Naive B cell (primary cell): ENCODE measurements at regions not wholly inside any gene's neighbourhood (a gene's known extent, or its start where the extent isn't known, plus 50 kb on each side); places are given as distances from the start of the nearest gene placed in this dataset.
A peak's percentile ranks its signal among the peaks of the same experiment; 100 is the strongest.

Source experiments
- ATAC-seq, 2 donors: fragments of 150-1000 bp; cut with Tn5 transposase; 2 replicates each; pipeline ENCODE4 v1.10.0; 2021; ENCODE audit warnings: low read depth in 2 of 2, mild to moderate bottlenecking in 2 of 2, moderate library complexity in 2 of 2
- DNase-seq: peaks from one replicate; pipeline ENCODE4 v3.0.0; 2022
- H3K27ac Mint-ChIP-seq, 6 donors: one replicate each; pipeline ENCODE4 v1.8.0; 2020 to 2022; ENCODE audit warnings: mild to moderate bottlenecking in 6 of 6, mixed read lengths in 6 of 6, moderate library complexity in 5 of 6, inconsistent platforms in 2 of 6
- H3K27me3 Mint-ChIP-seq, 3 donors: one replicate each; pipeline ENCODE4 v1.8.0; 2021 to 2022; ENCODE audit warnings: mixed read lengths in 3 of 3, mild to moderate bottlenecking in 1 of 3
- H3K36me3 Mint-ChIP-seq, 2 donors: one replicate each; pipeline ENCODE4 v1.8.0; 2020 to 2022; ENCODE audit warnings: mixed read lengths in 2 of 2, inconsistent platforms in 1 of 2, mild to moderate bottlenecking in 1 of 2
- H3K4me1 Mint-ChIP-seq, 3 donors: one replicate each; pipeline ENCODE4 v1.8.0; 2020 to 2022; ENCODE audit warnings: mixed read lengths in 3 of 3, inconsistent platforms in 1 of 3, mild to moderate bottlenecking in 1 of 3, moderate library complexity in 1 of 3
- H3K4me3 Mint-ChIP-seq, 8 donors: one replicate each; pipeline ENCODE4 v1.8.0; 2020 to 2022; ENCODE audit warnings: mild to moderate bottlenecking in 8 of 8, mixed read lengths in 8 of 8, moderate library complexity in 8 of 8, inconsistent platforms in 2 of 8
- H3K9me3 Mint-ChIP-seq, 7 donors: one replicate each; pipeline ENCODE4 v1.8.0; 2020 to 2022; ENCODE audit warnings: mixed read lengths in 7 of 7, mild to moderate bottlenecking in 5 of 7, inconsistent platforms in 2 of 7, moderate library complexity in 1 of 7

GRCh38 chr11:130790689-130791088 is 125.6 kb downstream of the SNX19 start:
- Mint-ChIP-seq H3K4me1 (no peaks in the 10 kb centered on the region), H3K27me3 (peaks cover 12 to 31% (median 30%) of the 10 kb centered on the region in 3 donors), H3K9me3 (peaks cover 12 to 22% (median 19%) of the 10 kb centered on the region in 7 donors), H3K4me3 (no peak overlapping the region), H3K27ac (no peak overlapping the region), H3K36me3 (peaks cover 0 to 22% of the 10 kb centered on the region in 2 donors)
- ATAC-seq (no peak), DNase-seq (no peak)

GRCh38 chr11:130792772-130793171 is 123.5 kb downstream of the SNX19 start:
- H3K4me3 Mint-ChIP-seq, result no peak overlapping the region
- ATAC-seq (no peak), DNase-seq (no peak)
- H3K9me3 Mint-ChIP-seq, result peaks cover 15 to 33% (median 24%) of the 10 kb centered on the region in 7 donors
- peaks cover 10 to 34% (median 16%) of the 10 kb centered on the region in 3 donors for H3K27me3 Mint-ChIP-seq
- H3K27ac Mint-ChIP-seq, result no peak overlapping the region
- H3K36me3 Mint-ChIP-seq, result peaks cover 0 to 22% of the 10 kb centered on the region in 2 donors
- no peaks in the 10 kb centered on the region for H3K4me1 Mint-ChIP-seq

- DNase-seq (no peak), ATAC-seq (no peak)
- Mint-ChIP-seq H3K4me1 (peaks cover 0 to 1% (median 0%) of the 10 kb centered on the region in 3 donors), H3K36me3 (peaks cover 0 to 5% of the 10 kb centered on the region in 2 donors), H3K9me3 (peaks cover 5 to 34% (median 13%) of the 10 kb centered on the region in 7 donors), H3K27ac (no peak overlapping the region), H3K27me3 (peaks cover 10 to 23% (median 13%) of the 10 kb centered on the region in 3 donors), H3K4me3 (no peak overlapping the region)
Observed at GRCh38 chr11:130796828-130797227, 119.5 kb downstream of the SNX19 start.

- H3K4me1 Mint-ChIP-seq, result peaks cover 0 to 1% (median 0%) of the 10 kb centered on the region in 3 donors
- no peaks in the 10 kb centered on the region for H3K36me3 Mint-ChIP-seq
- no peak overlapping the region for H3K27ac Mint-ChIP-seq
- H3K9me3 Mint-ChIP-seq, result peaks cover 5 to 29% (median 9%) of the 10 kb centered on the region in 7 donors
- DNase-seq, result no peak
- no peak for ATAC-seq
- H3K27me3 Mint-ChIP-seq, result peaks cover 5 to 20% (median 13%) of the 10 kb centered on the region in 3 donors
- H3K4me3 Mint-ChIP-seq, result no peak overlapping the region
Observed at GRCh38 chr11:130798280-130798679, 118.0 kb downstream of the SNX19 start.

- H3K4me3 Mint-ChIP-seq, result no peak overlapping the region
- peaks cover 3 to 16% (median 7%) of the 10 kb centered on the region in 3 donors for H3K27me3 Mint-ChIP-seq
- DNase-seq (no peak), ATAC-seq (no peak)
- H3K27ac Mint-ChIP-seq, result no peak overlapping the region
- peaks cover 0 to 1% (median 0%) of the 10 kb centered on the region in 3 donors for H3K4me1 Mint-ChIP-seq
- peaks cover 5 to 29% (median 9%) of the 10 kb centered on the region in 7 donors for H3K9me3 Mint-ChIP-seq
- H3K36me3 Mint-ChIP-seq, result no peaks in the 10 kb centered on the region
Observed at GRCh38 chr11:130798801-130799200, 117.5 kb downstream of the SNX19 start.

- H3K27ac Mint-ChIP-seq, result no peak overlapping the region
- H3K36me3 Mint-ChIP-seq, result no peaks in the 10 kb centered on the region
- ATAC-seq (no peak), DNase-seq (no peak)
- H3K4me1 Mint-ChIP-seq, result peaks cover 0 to 1% (median 0%) of the 10 kb centered on the region in 3 donors
- H3K27me3 Mint-ChIP-seq, result peaks cover 0 to 15% (median 4%) of the 10 kb centered on the region in 3 donors
- H3K4me3 Mint-ChIP-seq, result no peak overlapping the region
- H3K9me3 Mint-ChIP-seq, result peaks cover 3 to 23% (median 8%) of the 10 kb centered on the region in 7 donors
Observed at GRCh38 chr11:130801333-130802122, 114.8 kb downstream of the SNX19 start.

- peaks cover 0 to 15% (median 10%) of the 10 kb centered on the region in 3 donors for H3K27me3 Mint-ChIP-seq
- DNase-seq (no peak), ATAC-seq (no peak)
- H3K4me3 Mint-ChIP-seq, result no peak overlapping the region
- peak overlapping the region in 1 of 6 donors; percentile 36 for H3K27ac Mint-ChIP-seq
- H3K36me3 Mint-ChIP-seq, result no peaks in the 10 kb centered on the region
- H3K4me1 Mint-ChIP-seq, result peaks cover 0 to 1% (median 0%) of the 10 kb centered on the region in 3 donors
- H3K9me3 Mint-ChIP-seq, result peaks cover 0 to 18% (median 5%) of the 10 kb centered on the region in 7 donors
Observed at GRCh38 chr11:130802567-130802966, 113.7 kb downstream of the SNX19 start.

- no peak overlapping the region for H3K27ac Mint-ChIP-seq
Observed at GRCh38 chr11:130804306-130805076, 111.8 kb downstream of the SNX19 start.

GRCh38 chr11:130806746-130807145 is 109.5 kb downstream of the SNX19 start:
- Mint-ChIP-seq H3K4me3 (no peak overlapping the region), H3K27ac (peak overlapping the region in 1 of 6 donors; percentile 13), H3K27me3 (peaks cover 9 to 14% (median 11%) of the 10 kb centered on the region in 3 donors), H3K36me3 (no peaks in the 10 kb centered on the region), H3K9me3 (no peaks in the 10 kb centered on the region), H3K4me1 (no peaks in the 10 kb centered on the region)
- no peak for ATAC-seq
- no peak for DNase-seq

More at GRCh38 chr11:130804306-130805076, 111.8 kb downstream of the SNX19 start:
- Mint-ChIP-seq H3K9me3 (peaks cover 0 to 4% (median 0%) of the 10 kb centered on the region in 7 donors), H3K4me3 (no peak overlapping the region), H3K36me3 (no peaks in the 10 kb centered on the region), H3K4me1 (peaks cover 0 to 1% (median 0%) of the 10 kb centered on the region in 3 donors), H3K27me3 (peaks cover 0 to 10% (median 9%) of the 10 kb centered on the region in 3 donors)
- DNase-seq (no peak), ATAC-seq (no peak)

GRCh38 chr11:130808541-130808940 is 107.7 kb downstream of the SNX19 start:
- no peaks in the 10 kb centered on the region for H3K9me3 Mint-ChIP-seq
- H3K4me3 Mint-ChIP-seq, result no peak overlapping the region
- ATAC-seq (no peak), DNase-seq (no peak)
- no peaks in the 10 kb centered on the region for H3K36me3 Mint-ChIP-seq
- H3K27ac Mint-ChIP-seq, result no peak overlapping the region
- H3K27me3 Mint-ChIP-seq, result peaks cover 12 to 24% (median 21%) of the 10 kb centered on the region in 3 donors
- H3K4me1 Mint-ChIP-seq, result no peaks in the 10 kb centered on the region

- Mint-ChIP-seq H3K27ac (no peak overlapping the region), H3K36me3 (no peaks in the 10 kb centered on the region), H3K9me3 (peaks cover 0 to 4% (median 0%) of the 10 kb centered on the region in 7 donors), H3K4me3 (no peak overlapping the region), H3K27me3 (peaks cover 26 to 43% (median 37%) of the 10 kb centered on the region in 3 donors), H3K4me1 (no peaks in the 10 kb centered on the region)
- DNase-seq (no peak), ATAC-seq (no peak)
Observed at GRCh38 chr11:130813196-130813595, 103.1 kb downstream of the SNX19 start.

- no peaks in the 10 kb centered on the region for H3K4me1 Mint-ChIP-seq
- DNase-seq (no peak), ATAC-seq (no peak)
- no peak overlapping the region for H3K27ac Mint-ChIP-seq
- H3K4me3 Mint-ChIP-seq, result no peak overlapping the region
- H3K27me3 Mint-ChIP-seq, result peaks cover 26 to 43% (median 37%) of the 10 kb centered on the region in 3 donors
- H3K36me3 Mint-ChIP-seq, result no peaks in the 10 kb centered on the region
- peaks cover 0 to 4% (median 0%) of the 10 kb centered on the region in 7 donors for H3K9me3 Mint-ChIP-seq
Observed at GRCh38 chr11:130813638-130814037, 102.6 kb downstream of the SNX19 start.

GRCh38 chr11:130814440-130815096 is 101.7 kb downstream of the SNX19 start:
- ATAC-seq, result no peak
- peaks cover 0 to 4% (median 0%) of the 10 kb centered on the region in 7 donors for H3K9me3 Mint-ChIP-seq
- DNase-seq, result no peak
- no peak overlapping the region for H3K4me3 Mint-ChIP-seq
- peaks cover 26 to 43% (median 37%) of the 10 kb centered on the region in 3 donors for H3K27me3 Mint-ChIP-seq
- no peaks in the 10 kb centered on the region for H3K36me3 Mint-ChIP-seq
- no peak overlapping the region for H3K27ac Mint-ChIP-seq
- no peaks in the 10 kb centered on the region for H3K4me1 Mint-ChIP-seq
